H1 (cell line): ENCODE measurements at regions not wholly inside any gene's neighbourhood (a gene's known extent, or its start where the extent isn't known, plus 50 kb on each side); places are given as distances from the start of the nearest gene placed in this dataset.

Experiments
- ASH2L ChIP-seq: fragments of 200-600, 300-600 bp; sonication (generic); IDR thresholded peaks from one replicate; pipeline ENCODE4 v1.7.1; 2017; ENCODE audit warnings: low read length
- BRCA1 ChIP-seq: IDR thresholded peaks from 2 replicates; pipeline ENCODE4 v1.6.1; 2012; ENCODE audit warnings: low read depth, low read length, improper control_type of control experiment
- CEBPB ChIP-seq: IDR thresholded peaks from 2 replicates; pipeline ENCODE4 v1.6.1; 2012; ENCODE audit warnings: low read depth, low read length
- CHD2 ChIP-seq: IDR thresholded peaks from 2 replicates; pipeline ENCODE4 v1.6.1; 2012; ENCODE audit warnings: low read length, improper control_type of control experiment
- PHF8 ChIP-seq: fragments of 200-600 bp; sonication (generic); conservative IDR thresholded peaks from 2 replicates; pipeline ENCODE4 v1.7.1; 2012; ENCODE audit warnings: low read depth, mild to moderate bottlenecking, inconsistent platforms, low read length, moderate library complexity
- POLR2A ChIP-seq, 2 experiments: IDR thresholded peaks; 1 replicate in 1 of 2; 2 replicates in 1 of 2; pipeline ENCODE4 v1.6.1; 2011; ENCODE audit warnings: low read depth in 2 of 2, low read length in 2 of 2, mild to moderate bottlenecking in 2 of 2; ENCODE audit errors: control extremely low read depth in 1 of 2
- POLR2AphosphoS5 ChIP-seq: IDR thresholded peaks from 2 replicates; pipeline ENCODE4 v1.6.1; 2011; ENCODE audit warnings: low read depth, low read length
- RXRA ChIP-seq: IDR thresholded peaks from 2 replicates; pipeline ENCODE4 v1.6.1; 2011; ENCODE audit warnings: low read depth, mild to moderate bottlenecking, low read length, moderate library complexity; ENCODE audit not compliant: insufficient read depth
- SP1 ChIP-seq: IDR thresholded peaks from 2 replicates; pipeline ENCODE4 v1.6.1; 2011; ENCODE audit warnings: low read depth, low read length
- SP4 ChIP-seq: IDR thresholded peaks from 2 replicates; pipeline ENCODE4 v1.6.1; 2012; ENCODE audit warnings: low read length, inconsistent platforms
- TAF1 ChIP-seq: IDR thresholded peaks from 2 replicates; pipeline ENCODE4 v1.6.1; 2011; ENCODE audit warnings: mild to moderate bottlenecking, low read depth, low read length
- TCF12 ChIP-seq: IDR thresholded peaks from 2 replicates; pipeline ENCODE4 v1.6.1; 2011; ENCODE audit warnings: low read depth, mild to moderate bottlenecking, low read length
- TF ChIP-seq, protein P1 (sequence below), 3 experiments: IDR thresholded peaks; 1 replicate in 2 of 3; 2 replicates in 1 of 3; pipeline versions ENCODE4 v1.5.1 to v1.6.1; 2011; ENCODE audit warnings: low read length in 3 of 3, mild to moderate bottlenecking in 3 of 3, inconsistent platforms in 2 of 3, low read depth in 1 of 3, moderate library complexity in 1 of 3; ENCODE audit not compliant: insufficient read depth in 1 of 3; ENCODE audit errors: control extremely low read depth in 1 of 3
- TF ChIP-seq, protein P2 (sequence below): IDR thresholded peaks from 2 replicates; pipeline ENCODE4 v1.6.1; 2011; ENCODE audit warnings: low read depth, mild to moderate bottlenecking, low read length; ENCODE audit not compliant: insufficient read depth

DNA sequence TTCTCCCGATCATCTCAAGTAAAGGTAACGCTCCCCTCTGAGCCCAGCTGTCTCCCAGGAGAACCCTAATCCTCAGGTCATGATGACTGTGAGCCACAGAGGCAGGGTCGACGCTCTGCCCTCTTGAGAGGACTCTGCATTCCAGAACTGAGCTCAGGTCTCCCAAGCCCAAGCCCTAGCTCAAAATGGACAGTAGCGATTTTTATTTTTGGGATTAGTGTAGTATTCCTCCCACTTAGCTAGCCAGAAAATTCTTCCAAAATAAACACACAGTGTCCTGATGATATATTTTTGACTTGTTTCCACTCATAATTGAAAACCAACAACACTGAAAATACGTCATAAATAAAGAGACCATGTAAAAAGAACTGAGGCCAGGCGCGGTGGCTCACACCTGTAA, 462.0 kb upstream of the MGMT start:
- TF ChIP-seq SP1: no peak
- no peak for TF ChIP-seq PHF8
- TF ChIP-seq, protein P1, sequence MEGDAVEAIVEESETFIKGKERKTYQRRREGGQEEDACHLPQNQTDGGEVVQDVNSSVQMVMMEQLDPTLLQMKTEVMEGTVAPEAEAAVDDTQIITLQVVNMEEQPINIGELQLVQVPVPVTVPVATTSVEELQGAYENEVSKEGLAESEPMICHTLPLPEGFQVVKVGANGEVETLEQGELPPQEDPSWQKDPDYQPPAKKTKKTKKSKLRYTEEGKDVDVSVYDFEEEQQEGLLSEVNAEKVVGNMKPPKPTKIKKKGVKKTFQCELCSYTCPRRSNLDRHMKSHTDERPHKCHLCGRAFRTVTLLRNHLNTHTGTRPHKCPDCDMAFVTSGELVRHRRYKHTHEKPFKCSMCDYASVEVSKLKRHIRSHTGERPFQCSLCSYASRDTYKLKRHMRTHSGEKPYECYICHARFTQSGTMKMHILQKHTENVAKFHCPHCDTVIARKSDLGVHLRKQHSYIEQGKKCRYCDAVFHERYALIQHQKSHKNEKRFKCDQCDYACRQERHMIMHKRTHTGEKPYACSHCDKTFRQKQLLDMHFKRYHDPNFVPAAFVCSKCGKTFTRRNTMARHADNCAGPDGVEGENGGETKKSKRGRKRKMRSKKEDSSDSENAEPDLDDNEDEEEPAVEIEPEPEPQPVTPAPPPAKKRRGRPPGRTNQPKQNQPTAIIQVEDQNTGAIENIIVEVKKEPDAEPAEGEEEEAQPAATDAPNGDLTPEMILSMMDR (IDR thresholded peaks at IDR 0.05; ENCODE audit: control extremely low read depth in 1 of 3, insufficient read depth in 1 of 3, low read depth in 1 of 3, low read length in 3 of 3): no peak
- TF ChIP-seq BRCA1: no peak
- TF ChIP-seq POLR2A (IDR thresholded peaks at IDR 0.05; ENCODE audit: control extremely low read depth in 1 of 2, low read depth in 2 of 2, low read length in 2 of 2): no peak
- TF ChIP-seq CHD2: no peak
- no peak for TF ChIP-seq TAF1
- TF ChIP-seq SP4: no peak
- TF ChIP-seq, protein P2, sequence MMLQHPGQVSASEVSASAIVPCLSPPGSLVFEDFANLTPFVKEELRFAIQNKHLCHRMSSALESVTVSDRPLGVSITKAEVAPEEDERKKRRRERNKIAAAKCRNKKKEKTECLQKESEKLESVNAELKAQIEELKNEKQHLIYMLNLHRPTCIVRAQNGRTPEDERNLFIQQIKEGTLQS: no peak
- no peak for TF ChIP-seq ASH2L
- TF ChIP-seq CEBPB: no peak
- no peak for TF ChIP-seq RXRA
- no peak for TF ChIP-seq TCF12
- no peak for TF ChIP-seq POLR2AphosphoS5
